Activated gamma-delta T cell treated with anti-CD3 and anti-CD28 coated beads, Interleukin-2, amount 50 U/mL, for 16 hours (primary cell): ENCODE measurements at regions not wholly inside any gene's neighbourhood (a gene's known extent, or its start where the extent isn't known, plus 50 kb on each side); places are given as distances from the start of the nearest gene placed in this dataset.

ENCODE experiments used
- DNase-seq: peaks from one replicate; pipeline ENCODE4 v3.0.0-alpha.2; 2020; ENCODE audit warnings: low read depth

DNA sequence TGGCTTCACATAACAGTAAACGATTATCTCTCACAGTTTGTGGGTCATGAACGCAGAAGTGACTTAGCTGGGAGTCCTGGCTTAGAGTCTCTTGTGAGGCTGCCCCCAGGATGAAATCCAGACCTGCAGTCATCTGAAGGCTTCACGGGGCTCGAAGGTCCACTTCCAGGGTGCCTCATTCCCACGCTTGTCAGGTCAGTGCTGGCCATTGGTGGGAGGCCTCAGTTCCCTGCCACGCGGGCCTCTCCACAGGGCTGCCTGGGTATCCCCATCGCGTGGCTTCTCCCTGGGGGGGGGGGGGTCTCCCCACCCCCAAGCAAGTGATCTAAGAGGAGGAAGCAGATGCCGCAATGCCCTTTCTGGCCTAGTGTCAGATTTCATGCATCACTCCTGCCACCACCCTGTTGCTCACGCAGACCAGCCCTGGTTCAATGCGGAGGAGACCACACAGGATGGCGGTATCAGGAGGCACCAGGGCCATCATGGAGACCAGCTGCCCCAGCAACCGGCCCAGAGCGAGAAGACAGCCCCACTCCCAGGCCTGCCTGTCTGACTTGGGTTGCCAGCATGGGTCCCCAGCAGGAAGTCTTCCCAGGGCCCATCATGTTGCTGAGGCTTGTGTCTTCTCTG is 77.3 kb upstream of the CDH5 start:
- no peak for DNase-seq

DNA sequence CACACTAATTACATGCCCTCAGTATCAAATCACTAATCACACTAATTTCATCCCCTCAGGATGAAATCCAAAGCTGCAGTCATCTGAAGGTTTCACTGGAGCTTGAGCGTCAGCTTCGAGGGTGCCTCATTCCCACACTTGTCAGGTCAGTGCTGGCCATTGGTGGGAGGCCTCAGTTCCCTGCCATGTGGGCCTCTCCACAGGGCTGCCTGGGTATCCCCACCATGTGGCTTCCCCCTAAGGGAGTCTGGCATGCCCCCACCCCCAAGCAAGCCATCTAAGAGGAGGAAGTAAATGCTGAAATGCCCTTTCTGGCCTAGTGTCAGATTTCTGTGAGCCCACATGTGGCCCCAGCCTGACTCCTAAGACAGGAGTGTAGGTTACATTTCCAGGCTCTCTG is 78.6 kb upstream of the CDH5 start:
- DNase-seq, result no peak

GRCh38 chr16:66287416-66287815 is 79.1 kb upstream of the CDH5 start:
- DNase-seq, result no peak

DNA sequence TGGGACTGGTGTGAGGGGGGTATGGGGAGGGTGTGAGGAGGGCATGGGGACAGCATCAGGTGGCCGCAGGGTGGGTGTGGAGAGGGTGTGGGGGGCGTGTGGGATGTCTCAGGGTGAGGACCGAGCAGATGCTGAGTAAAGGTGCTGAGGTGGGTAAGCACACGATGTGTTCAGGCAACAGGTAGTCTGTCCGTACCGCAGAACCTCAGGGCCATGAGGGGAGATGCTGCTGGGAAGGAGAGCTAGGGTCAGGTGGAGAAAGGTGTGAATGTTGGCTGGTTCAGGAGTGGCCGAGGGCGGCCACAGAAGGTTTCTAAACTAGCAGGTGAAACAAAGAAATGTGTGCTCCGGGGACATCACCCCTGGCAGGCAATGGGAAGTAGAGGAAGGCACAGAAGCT is 80.0 kb upstream of the CDH5 start:
- no peak for DNase-seq

GRCh38 chr16:66278604-66279262 is 87.8 kb upstream of the CDH5 start:
- no peak for DNase-seq

DNA sequence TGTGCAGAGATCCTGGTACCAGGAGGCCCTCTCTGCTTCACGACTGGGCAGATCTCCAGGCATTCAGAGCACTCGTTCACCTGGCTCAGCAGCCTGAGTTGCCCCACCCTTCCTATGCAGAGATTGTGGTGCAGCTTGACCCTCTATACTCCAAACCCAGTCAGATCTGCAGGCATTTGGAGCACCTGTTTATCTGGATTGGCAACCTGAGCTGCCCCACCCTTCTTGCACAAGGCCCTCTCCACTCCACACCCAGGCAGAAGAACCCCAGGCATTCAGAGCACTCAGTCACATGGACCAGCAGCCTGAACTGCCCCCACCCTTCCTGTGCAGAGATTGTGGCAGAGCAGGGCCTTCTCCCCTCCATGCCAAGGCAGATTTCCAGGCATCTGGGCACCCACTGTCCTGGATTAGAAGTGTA is 88.4 kb upstream of the CDH5 start:
- no peak for DNase-seq

- DNase-seq, result no peak
Measured at GRCh38 chr16:66277311-66278070, 89.0 kb upstream of the CDH5 start.

DNA sequence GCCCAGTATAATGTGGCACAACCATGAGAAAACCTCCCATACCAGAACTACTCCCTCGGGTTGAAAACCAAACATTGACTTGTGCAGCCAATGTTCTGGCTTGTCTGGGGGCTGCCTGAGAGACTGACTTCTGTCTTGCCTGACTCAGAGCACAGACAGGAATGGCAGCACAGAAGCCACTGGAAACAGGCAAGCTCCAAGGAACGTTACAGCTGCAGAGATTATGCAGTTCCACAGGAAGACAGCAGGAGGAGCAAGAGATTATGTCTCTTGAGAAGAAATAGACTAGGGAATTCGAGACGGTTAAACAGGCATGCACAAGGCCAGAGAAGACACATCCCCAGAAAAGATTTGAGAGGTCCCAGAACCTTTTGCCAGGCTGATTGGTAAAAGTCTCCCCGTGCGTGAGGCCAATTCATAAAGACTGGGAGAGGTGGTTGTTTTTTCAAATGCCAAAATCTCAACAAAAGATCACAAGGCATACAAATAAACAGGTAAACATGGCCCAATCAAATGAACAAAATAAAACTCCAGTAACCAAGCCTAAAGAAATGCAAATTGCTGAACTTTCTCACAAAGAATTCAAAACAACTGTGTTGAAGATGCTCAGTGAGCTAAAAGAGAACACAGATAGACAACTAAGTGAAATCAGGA is 90.6 kb upstream of the CDH5 start:
- no peak for DNase-seq

GRCh38 chr16:66274335-66275110 is 92.0 kb upstream of the CDH5 start:
- no peak for DNase-seq

DNA sequence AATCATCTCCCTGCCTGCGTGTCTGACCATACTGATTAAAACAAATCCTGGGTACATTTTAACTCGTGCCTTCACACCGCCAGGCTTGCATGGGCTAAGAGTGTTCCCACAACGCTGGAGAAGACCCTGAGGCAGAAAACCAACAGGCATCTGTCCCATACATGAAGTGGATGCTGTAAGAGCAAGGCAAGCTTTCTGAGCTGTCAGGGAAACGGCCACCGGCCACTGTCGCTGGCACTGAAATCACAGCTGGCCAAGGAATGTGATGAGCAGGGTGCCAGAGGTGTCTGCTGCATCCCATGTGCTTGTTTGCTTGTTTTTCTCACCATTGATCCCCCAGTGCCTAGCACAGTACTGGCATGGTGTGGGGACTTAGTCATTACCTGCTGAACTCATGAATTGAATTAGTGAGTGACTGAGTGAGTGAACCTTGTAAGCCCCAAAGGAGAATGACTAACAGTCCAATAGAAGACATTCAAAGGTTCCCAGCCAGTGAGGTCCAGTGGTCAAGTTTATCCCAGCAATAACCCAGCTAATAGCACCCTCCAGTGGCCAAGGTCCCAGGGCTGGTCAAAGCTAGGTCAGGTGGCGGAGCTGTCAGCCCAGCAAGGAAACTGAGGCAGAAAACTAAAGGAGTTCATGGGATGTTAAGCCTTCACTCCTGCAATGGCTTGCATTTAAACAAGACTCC is 92.7 kb upstream of the CDH5 start:
- no peak for DNase-seq

GRCh38 chr16:66273053-66273452 is 93.4 kb upstream of the CDH5 start:
- no peak for DNase-seq

DNA sequence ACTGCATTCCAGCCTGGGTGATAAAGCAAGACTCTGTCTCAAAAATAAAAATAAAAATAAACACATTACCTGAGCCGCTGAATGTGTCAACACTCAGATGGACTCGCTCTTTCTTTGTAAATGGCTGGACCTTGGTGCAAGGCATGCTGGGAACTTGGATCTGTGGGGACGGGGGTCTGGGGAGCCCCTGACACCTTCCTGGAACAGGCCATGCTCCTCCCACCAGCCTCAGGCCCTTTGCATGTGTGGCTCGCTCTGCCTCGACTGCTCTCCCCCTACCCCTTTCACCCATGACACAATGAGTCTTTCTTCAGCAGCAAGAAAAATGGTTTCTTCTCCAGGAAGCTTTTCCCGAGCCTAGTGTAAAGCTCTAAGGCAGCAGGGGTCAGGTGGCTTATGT is 94.0 kb upstream of the CDH5 start:
- DNase-seq, result no peak

GRCh38 chr16:66271074-66272060 is 95.1 kb upstream of the CDH5 start:
- no peak for DNase-seq

DNA sequence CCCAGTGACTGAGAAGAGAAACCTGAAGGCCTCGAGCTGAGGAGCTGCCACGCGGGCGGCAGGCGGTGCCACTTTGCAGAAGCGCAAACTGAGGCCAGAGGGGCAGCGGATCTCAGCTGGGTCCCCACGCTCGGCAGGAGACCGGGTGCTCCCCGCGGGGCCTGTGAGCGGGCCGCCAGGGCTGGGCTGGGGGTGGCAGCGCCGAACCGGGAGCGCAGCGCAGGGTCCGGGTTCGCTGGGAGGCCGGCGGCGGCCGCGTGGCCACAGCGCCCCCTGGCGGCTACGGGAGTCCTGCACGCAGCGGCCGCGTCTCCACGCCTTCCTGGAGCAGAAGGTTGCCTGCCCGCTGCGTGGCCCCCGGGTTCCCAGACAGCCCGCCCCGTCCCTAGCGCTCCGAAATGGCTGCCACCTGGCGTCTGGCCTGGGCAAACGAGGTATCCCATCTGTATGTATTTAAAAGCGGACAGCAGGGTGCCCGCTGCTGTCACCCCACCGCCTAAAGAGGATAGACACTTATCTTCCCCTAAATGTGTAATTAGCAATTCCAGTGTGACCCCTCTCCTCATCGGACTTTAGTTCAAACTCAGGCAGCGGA is 96.1 kb upstream of the CDH5 start:
- DNase-seq, result peak; percentile 23

DNA sequence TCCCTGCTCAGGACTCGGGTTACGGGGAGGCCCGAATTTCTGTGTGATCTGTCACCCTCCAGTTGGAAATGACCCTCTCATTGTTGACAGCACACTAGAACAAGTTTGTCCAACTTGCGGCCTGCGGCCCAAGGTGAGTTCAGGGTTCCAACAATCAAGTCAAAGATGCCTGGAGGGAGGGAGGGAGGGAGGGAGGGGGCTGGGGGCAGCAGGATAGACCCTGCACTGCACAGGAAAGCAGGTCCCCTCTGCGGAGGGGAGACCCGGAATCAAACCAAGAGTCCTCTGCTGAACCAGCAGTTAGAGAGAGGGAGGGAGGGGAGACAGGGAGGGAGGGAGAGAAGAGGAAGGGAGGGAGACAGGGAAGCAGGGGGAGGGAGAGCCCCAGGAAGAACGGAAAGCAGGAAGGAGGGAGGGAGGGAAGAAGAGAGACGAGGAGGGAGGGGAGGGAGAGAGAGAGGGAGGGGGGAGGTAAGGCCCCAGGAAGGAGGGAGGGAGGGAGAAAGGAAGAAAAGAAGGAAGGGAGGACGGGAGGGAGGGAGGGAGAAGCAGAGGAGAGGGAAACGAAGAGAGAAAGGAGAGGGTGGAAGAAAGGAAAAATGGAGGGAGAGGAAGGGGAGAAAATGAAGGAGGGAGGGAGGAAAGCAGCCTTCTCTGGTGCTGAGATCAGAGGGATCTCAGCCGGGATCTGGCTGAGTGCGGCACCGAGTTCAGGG is 96.7 kb upstream of the CDH5 start:
- no peak for DNase-seq

- no peak for DNase-seq
Measured at GRCh38 chr16:66267292-66268014, 99.0 kb upstream of the CDH5 start.

GRCh38 chr16:66266436-66267291 is 99.8 kb upstream of the CDH5 start:
- DNase-seq, result no peak
